Stimulated activated CD4-positive, alpha-beta T cell treated with anti-CD3 and anti-CD28 coated beads, TNF-alpha, amount 100 ng/mL, for 48 hours (primary cell): ENCODE measurements at regions not wholly inside any gene's neighbourhood (a gene's known extent, or its start where the extent isn't known, plus 50 kb on each side); places are given as distances from the start of the nearest gene placed in this dataset.

Experiments used
- DNase-seq, 3 donors: peaks; one replicate each; pipeline ENCODE4 v3.0.0-alpha.2; 2020; ENCODE audit warnings: low read depth in 3 of 3

DNA sequence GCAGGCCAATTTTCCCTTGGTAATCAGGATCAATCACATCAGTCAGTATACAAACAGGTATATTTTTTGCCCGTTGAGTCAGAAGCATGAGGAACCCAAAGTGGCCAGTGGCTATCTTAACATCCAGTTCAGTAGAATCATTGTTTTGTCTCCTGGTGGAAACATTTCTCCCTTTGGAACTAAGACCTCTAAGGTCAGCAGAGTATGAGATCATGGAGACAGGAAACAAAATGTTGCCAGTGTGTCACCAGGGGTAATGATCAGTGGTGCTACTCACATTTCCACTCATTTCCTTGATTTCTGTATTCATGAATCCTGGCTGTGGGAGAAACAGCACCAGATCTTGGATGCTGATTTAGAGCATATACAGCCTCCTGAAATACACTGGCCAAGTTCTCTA is 553.0 kb downstream of the CSNK1G3 start:
- DNase-seq, result no peak

- no peak for DNase-seq
Measured at GRCh38 chr5:124061663-124062062, 549.7 kb downstream of the CSNK1G3 start.

DNA sequence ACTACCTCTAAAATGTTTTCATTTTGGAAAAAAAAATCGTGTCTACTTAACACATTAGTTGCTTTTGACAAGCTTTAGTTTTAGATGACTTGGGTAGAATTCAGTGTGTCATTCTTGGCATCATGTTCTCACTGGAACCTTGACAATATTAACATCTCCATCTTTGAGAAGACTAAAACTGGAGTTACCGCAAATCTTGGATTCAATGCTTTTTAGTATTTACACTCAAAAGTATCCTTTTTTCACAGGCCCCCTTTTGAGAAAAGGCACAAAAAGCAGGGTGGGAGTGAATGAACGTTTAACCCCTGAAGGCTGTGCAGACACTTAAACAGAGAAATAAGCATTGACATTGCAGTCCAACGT is 549.1 kb downstream of the CSNK1G3 start:
- DNase-seq, result no peak

DNA sequence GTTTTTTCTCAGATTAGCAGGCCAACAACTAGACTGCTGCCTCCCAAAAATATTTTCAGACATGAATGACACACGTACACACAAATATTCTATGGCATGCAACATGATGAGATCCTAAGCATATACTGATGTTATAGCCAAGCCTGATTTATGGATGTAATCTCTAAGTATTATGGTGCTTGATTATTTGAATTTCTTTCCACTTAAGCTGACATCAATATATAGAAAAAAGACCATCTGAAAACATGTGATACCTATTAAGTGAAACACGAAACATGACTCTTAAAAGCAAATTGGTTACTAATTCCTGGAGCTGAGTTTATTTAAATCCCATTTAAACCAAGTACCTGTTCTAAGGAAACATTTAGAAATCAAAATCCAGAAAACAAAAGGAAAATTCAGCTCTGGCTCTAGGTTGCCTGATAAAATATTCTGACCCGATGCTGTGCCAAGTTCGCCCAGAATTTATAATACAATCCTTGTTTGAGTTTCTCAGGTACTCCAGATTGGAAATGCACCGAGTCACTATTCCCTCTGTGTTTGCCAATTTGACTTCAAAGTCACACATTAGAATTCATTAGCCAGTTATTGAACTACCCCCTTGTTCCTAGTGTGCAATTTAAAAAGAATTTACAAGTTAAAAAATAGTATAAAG is 548.6 kb downstream of the CSNK1G3 start:
- no peak for DNase-seq

- DNase-seq, result no peak
Measured at GRCh38 chr5:124060011-124060410, 548.0 kb downstream of the CSNK1G3 start.

DNA sequence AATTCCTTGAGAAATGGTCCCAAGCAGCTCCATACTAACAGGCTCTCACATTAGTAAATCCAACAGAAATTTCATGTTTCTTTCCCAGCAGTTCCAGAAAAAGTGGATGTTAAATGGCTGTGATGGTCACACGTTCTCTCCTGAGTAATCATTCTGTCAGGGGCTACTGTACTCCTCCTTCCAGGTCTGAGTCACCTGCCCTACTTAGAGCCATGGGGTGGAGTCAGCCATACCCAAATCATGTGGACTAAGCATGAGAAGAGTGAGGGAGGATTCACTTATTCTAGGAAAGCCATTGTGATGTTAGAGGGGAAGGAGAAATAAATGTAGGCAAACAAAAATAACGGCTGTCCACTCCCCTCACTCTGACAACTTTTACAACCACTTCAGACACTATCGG is 547.2 kb downstream of the CSNK1G3 start:
- DNase-seq, result no peak

DNA sequence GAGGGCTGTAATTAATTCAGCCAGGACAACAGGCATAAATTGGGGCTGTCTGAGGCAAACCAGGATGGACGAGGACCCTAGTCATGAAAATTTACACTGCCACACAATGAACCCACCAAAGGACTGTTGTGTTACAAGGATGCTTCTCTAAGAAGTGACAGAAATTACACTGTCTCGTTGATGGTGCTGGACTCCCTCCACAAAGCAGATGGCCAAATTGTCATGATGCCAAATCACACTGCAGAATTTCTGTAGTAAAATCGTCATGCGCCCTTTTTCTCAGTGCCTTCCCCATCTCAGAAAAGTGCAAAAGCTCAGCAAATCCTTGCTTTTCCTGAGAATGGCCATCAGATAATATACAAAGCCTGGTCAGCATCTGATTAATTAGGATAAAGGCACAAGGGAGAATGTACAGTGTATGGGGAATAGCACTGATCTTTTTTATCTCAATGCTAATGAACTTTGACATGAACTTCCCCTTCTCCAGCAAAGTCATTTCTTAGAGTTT is 545.8 kb downstream of the CSNK1G3 start:
- no peak for DNase-seq

- no peak for DNase-seq
Measured at GRCh38 chr5:124056991-124057723, 545.2 kb downstream of the CSNK1G3 start.

- no peak for DNase-seq
Measured at GRCh38 chr5:124056326-124056990, 544.5 kb downstream of the CSNK1G3 start.

- DNase-seq, result no peak
Measured at GRCh38 chr5:124055751-124056150, 543.8 kb downstream of the CSNK1G3 start.

- no peak for DNase-seq
Measured at GRCh38 chr5:124054564-124054963, 542.6 kb downstream of the CSNK1G3 start.

DNA sequence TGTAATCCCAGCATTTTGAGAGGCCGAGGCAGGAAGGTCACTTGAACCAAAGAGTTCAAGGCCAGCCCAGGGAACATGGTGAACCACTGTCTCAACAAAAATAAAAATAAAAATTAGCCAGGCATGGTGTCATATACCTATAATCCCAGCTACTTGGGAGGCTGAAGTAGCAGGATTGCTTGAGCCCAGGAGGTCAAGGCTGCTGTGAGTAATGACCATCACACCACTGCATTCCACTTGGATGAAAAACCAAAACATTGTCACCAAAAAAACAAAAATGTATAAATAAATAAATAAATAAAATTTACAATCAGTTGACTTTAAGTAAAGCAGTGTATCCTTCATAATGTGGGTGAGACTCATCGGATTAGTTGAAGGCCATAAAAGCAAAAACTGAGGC is 541.4 kb downstream of the CSNK1G3 start:
- DNase-seq, result no peak

- DNase-seq, result no peak
Measured at GRCh38 chr5:124052201-124052600, 540.2 kb downstream of the CSNK1G3 start.

GRCh38 chr5:124050120-124050770 is 538.3 kb downstream of the CSNK1G3 start:
- DNase-seq, result no peak

DNA sequence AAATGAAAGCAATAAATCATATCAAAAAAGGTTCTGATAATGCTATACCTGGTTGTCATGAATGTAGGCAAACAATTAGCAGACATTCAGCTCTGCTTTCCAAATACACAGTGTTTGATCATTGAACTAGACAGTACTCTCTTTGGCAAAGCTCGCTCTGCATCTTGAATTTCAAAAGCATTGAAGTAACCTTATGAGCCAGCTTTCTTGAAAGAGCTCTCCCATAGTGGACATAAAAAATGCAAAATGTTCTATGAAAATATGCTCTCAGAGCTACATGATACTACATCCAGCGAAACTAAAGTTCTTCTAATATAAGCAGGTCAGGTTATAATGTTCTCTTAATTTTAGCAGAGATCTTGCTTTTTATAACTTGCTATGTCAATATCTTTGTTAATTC is 533.4 kb downstream of the CSNK1G3 start:
- no peak for DNase-seq

- no peak for DNase-seq
Measured at GRCh38 chr5:124044613-124045012, 532.6 kb downstream of the CSNK1G3 start.

DNA sequence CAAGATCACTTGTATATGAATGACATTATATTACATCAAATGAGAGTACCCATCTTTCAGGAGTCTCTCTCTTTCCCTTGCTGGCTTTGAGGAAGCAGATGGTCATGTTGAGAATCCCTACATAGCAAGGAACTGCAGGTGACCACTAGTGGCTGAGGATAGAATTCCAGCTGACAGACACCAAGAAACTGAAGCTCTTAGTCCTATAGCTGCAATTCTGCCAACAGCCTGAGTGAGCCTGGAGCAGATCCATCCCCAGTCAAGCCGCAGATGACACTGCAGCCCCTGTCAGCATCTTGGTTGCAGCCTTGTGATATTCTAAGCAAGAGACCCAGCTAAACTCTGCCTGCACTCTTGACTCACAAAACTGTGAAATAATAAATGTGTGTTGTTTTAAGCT is 531.5 kb downstream of the CSNK1G3 start:
- no peak for DNase-seq

DNA sequence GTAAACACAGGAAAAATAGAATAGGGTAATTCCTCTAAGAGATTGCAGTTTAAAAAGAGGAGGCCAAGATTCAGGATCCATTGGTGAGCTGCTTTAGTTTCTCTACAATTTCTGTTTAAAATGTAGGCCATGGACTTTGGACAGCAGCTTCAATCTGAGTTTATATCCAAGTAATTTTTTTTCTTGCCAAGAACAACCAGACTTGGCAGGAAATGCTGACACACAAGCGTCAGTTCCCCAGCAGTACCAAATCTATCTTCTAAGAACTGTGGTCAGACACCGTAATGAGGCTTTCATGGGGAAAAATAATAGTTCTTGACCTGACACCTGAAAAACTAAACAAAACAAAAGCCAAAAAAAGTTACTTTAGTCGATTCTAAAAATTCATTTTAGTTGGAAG is 528.8 kb downstream of the CSNK1G3 start:
- DNase-seq, result no peak

DNA sequence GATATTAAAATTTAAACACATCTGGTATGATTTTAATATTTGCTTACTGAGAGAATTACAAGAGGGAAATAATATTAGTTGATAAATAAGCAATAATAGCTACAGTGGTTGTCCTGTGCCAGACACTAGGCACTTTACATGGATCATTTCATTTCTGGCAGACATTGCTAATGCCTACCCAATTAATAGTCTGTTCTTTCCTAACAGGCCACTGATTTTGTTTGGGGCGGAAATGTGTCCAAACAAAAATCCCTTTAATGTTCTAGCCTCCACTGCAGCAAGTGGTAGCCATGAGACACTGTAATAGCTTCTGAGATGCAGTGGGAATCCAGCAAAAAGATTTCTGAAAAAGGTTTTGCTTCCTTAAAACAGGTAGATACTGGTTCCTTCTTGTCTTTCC is 527.4 kb downstream of the CSNK1G3 start:
- no peak for DNase-seq

GRCh38 chr5:124036786-124037185 is 524.8 kb downstream of the CSNK1G3 start:
- DNase-seq, result no peak

- no peak for DNase-seq
Measured at GRCh38 chr5:124034963-124035362, 523.0 kb downstream of the CSNK1G3 start.

DNA sequence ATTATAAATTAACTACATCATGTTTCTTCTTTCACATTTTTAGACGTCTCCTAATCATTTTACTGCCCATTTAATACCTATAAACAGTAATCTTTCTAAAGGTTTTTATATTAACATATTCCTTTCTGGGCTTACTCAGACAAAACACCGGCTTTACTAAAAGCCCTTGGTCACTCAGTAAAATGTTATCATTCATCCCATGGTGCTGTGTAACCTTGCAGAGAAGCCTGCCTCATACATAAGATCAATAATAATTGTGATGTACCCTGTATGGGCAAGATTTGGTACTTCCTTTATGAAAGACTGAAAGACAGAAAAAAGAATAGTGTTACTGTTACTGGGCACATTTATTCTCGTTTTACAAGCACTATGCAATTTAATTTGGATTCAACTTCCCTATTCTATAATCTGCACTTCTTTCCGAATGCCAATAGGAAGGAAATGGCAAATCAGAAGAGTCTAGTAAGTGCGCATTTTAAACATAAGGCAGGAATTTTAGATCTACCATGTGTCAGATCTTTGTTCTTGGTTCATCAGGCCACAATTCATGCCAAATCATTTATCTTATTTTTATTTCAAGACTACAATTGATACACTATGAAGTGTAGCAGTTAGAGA is 522.2 kb downstream of the CSNK1G3 start:
- no peak for DNase-seq
